ENCODE measurements at regions not wholly inside any gene's neighbourhood (a gene's known extent, or its start where the extent isn't known, plus 50 kb on each side); places are given as distances from the start of the nearest gene placed in this dataset.

DNA sequence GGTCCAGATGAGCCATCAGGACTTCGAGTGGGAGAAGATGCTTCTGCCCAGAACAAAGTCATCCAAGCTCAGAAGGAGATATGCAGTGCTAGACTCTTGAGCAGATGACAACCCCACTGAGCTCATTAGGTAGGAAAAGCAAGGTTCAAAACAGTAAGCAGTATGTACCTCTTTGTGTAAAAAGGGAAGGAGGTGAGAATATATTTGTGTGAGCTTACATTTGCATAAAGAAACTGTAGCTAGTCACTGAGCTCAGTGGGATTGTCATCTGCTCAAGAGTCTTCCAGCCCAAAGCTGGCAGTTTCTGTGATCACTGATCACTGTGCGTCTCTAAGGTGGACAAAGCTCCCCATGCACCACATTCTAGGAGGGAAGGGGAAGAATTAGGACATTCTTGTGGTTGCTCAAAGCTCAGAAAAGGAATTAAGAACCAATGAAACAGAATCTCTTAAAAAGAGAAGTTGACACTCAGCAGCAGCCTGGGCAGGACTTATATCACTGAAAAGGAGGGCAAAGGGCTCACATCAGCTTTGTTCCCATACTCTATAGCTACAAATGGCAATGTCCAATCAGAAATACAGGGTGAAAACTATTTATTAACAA is 90.0 kb upstream of the MAFB start:
- no peak for DNase-seq (ENCODE audit: low spot score)
- no peak for TF ChIP-seq FOXA2 (IDR thresholded peaks at IDR 0.05)
- no peak for TF ChIP-seq FOXA1 (IDR thresholded peaks at IDR 0.05)
- TF ChIP-seq, protein P1, sequence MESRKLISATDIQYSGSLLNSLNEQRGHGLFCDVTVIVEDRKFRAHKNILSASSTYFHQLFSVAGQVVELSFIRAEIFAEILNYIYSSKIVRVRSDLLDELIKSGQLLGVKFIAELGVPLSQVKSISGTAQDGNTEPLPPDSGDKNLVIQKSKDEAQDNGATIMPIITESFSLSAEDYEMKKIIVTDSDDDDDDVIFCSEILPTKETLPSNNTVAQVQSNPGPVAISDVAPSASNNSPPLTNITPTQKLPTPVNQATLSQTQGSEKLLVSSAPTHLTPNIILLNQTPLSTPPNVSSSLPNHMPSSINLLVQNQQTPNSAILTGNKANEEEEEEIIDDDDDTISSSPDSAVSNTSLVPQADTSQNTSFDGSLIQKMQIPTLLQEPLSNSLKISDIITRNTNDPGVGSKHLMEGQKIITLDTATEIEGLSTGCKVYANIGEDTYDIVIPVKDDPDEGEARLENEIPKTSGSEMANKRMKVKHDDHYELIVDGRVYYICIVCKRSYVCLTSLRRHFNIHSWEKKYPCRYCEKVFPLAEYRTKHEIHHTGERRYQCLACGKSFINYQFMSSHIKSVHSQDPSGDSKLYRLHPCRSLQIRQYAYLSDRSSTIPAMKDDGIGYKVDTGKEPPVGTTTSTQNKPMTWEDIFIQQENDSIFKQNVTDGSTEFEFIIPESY (IDR thresholded peaks at IDR 0.05) = no peak
- TF ChIP-seq, protein P2, sequence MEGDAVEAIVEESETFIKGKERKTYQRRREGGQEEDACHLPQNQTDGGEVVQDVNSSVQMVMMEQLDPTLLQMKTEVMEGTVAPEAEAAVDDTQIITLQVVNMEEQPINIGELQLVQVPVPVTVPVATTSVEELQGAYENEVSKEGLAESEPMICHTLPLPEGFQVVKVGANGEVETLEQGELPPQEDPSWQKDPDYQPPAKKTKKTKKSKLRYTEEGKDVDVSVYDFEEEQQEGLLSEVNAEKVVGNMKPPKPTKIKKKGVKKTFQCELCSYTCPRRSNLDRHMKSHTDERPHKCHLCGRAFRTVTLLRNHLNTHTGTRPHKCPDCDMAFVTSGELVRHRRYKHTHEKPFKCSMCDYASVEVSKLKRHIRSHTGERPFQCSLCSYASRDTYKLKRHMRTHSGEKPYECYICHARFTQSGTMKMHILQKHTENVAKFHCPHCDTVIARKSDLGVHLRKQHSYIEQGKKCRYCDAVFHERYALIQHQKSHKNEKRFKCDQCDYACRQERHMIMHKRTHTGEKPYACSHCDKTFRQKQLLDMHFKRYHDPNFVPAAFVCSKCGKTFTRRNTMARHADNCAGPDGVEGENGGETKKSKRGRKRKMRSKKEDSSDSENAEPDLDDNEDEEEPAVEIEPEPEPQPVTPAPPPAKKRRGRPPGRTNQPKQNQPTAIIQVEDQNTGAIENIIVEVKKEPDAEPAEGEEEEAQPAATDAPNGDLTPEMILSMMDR (IDR thresholded peaks at IDR 0.05; ENCODE audit: low read depth, low read length, missing input control) = no peak
- no peak for TF ChIP-seq TAF1 (conservative IDR thresholded peaks at IDR 0.05)
- TF ChIP-seq, protein P3, sequence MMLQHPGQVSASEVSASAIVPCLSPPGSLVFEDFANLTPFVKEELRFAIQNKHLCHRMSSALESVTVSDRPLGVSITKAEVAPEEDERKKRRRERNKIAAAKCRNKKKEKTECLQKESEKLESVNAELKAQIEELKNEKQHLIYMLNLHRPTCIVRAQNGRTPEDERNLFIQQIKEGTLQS (IDR thresholded peaks at IDR 0.05) = no peak
- no peak for TF ChIP-seq EGR1 (IDR thresholded peaks at IDR 0.05; ENCODE audit: low read depth in 2 of 2)
- no peak for TF ChIP-seq HNF4G (IDR thresholded peaks at IDR 0.05)
- no peak overlapping the region for H3K9ac ChIP-seq (ENCODE audit: low read depth in 1 of 2, low read length in 2 of 2)
- no peaks in the 10 kb centered on the region for H3K9me3 ChIP-seq (ENCODE audit: control insufficient read depth in 4 of 4, low read length in 3 of 4)
- H3K4me3 ChIP-seq (ENCODE audit: low read depth in 1 of 3, low read length in 3 of 3) = no peak overlapping the region
- no peaks in the 10 kb centered on the region for H3K36me3 ChIP-seq (ENCODE audit: control insufficient read depth in 4 of 4, insufficient read depth in 3 of 4, low read depth in 1 of 4, low read length in 3 of 4)
- no peaks in the 10 kb centered on the region for H3K4me1 ChIP-seq (ENCODE audit: control insufficient read depth in 4 of 4, insufficient read depth in 4 of 4, low read length in 3 of 4)
- 66% methylated on average over 2 of the region's 2 CpGs for WGBS
- H3K27me3 ChIP-seq (ENCODE audit: control insufficient read depth in 4 of 4, insufficient read depth in 4 of 4, low read length in 3 of 4) = no peaks in the 10 kb centered on the region
- no peak overlapping the region for H3K27ac ChIP-seq (ENCODE audit: low read depth in 1 of 2, low read length in 2 of 2)

DNA sequence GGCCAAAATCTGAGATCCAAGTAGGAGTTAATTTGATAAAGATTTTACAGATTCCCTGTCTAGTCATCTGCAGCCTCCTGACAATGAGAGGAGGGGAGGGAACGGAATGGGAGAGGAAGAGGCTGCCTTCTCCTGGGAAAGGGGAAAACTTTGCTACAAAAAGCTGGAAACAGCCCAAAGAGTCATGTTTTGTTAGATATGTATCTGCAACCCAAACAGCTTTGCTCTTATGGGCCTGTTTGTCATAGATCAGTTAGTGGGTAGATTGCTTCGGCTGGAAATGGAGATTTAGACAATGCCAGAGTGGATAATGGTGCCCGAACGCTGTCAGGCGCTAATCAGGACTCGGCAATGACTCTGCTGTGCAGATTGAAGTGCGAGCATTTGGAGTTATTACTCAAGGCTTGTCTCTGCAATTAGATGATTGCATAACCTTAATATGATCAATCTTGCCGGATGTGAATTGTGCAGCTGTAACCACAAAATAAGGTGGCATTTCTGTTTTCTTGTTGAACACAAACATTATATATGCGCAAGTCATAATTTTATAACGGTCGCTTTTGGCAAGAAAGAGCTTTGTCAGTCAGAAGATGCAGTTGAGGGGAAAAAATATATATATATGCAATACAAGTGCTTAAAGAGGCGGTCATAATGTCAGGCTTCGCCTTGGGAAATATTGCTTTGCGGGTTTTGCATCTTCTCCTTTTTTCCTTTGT is 92.4 kb upstream of the MAFB start:
- H3K9ac ChIP-seq (ENCODE audit: low read depth in 1 of 2, low read length in 2 of 2) = no peak overlapping the region
- no peaks in the 10 kb centered on the region for H3K4me1 ChIP-seq (ENCODE audit: control insufficient read depth in 4 of 4, insufficient read depth in 4 of 4, low read length in 3 of 4)
- H3K27me3 ChIP-seq (ENCODE audit: control insufficient read depth in 4 of 4, insufficient read depth in 4 of 4, low read length in 3 of 4) = no peaks in the 10 kb centered on the region
- no peaks in the 10 kb centered on the region for H3K9me3 ChIP-seq (ENCODE audit: control insufficient read depth in 4 of 4, low read length in 3 of 4)
- no peak overlapping the region for H3K27ac ChIP-seq (ENCODE audit: low read depth in 1 of 2, low read length in 2 of 2)
- DNase-seq (ENCODE audit: low spot score) = peak; percentile 2
- H3K4me3 ChIP-seq (ENCODE audit: low read depth in 1 of 3, low read length in 3 of 3) = no peak overlapping the region
- 75% methylated on average over 14 of the region's 14 CpGs for WGBS
- H3K36me3 ChIP-seq (ENCODE audit: control insufficient read depth in 4 of 4, insufficient read depth in 3 of 4, low read depth in 1 of 4, low read length in 3 of 4) = no peaks in the 10 kb centered on the region
- no peak for TF ChIP-seq GABPA (IDR thresholded peaks at IDR 0.05 in 1 of 2, conservative IDR thresholded peaks at IDR 0.05 in 1 of 2)
- no peak for TF ChIP-seq TAF1 (conservative IDR thresholded peaks at IDR 0.05)
- no peak for TF ChIP-seq YY1 (IDR thresholded peaks at IDR 0.05)
- no peak for TF ChIP-seq SP1 (IDR thresholded peaks at IDR 0.05)
- no peak for TF ChIP-seq EGR1 (IDR thresholded peaks at IDR 0.05; ENCODE audit: low read depth in 2 of 2)
- TF ChIP-seq JUND (IDR thresholded peaks at IDR 0.05) = no peak
- no peak for TF ChIP-seq HNF4G (IDR thresholded peaks at IDR 0.05)
- no peak for TF ChIP-seq RXRA (IDR thresholded peaks at IDR 0.05)
- TF ChIP-seq, protein P4, sequence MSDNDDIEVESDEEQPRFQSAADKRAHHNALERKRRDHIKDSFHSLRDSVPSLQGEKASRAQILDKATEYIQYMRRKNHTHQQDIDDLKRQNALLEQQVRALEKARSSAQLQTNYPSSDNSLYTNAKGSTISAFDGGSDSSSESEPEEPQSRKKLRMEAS (IDR thresholded peaks at IDR 0.05) = no peak
- TF ChIP-seq, protein P5, sequence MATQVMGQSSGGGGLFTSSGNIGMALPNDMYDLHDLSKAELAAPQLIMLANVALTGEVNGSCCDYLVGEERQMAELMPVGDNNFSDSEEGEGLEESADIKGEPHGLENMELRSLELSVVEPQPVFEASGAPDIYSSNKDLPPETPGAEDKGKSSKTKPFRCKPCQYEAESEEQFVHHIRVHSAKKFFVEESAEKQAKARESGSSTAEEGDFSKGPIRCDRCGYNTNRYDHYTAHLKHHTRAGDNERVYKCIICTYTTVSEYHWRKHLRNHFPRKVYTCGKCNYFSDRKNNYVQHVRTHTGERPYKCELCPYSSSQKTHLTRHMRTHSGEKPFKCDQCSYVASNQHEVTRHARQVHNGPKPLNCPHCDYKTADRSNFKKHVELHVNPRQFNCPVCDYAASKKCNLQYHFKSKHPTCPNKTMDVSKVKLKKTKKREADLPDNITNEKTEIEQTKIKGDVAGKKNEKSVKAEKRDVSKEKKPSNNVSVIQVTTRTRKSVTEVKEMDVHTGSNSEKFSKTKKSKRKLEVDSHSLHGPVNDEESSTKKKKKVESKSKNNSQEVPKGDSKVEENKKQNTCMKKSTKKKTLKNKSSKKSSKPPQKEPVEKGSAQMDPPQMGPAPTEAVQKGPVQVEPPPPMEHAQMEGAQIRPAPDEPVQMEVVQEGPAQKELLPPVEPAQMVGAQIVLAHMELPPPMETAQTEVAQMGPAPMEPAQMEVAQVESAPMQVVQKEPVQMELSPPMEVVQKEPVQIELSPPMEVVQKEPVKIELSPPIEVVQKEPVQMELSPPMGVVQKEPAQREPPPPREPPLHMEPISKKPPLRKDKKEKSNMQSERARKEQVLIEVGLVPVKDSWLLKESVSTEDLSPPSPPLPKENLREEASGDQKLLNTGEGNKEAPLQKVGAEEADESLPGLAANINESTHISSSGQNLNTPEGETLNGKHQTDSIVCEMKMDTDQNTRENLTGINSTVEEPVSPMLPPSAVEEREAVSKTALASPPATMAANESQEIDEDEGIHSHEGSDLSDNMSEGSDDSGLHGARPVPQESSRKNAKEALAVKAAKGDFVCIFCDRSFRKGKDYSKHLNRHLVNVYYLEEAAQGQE (IDR thresholded peaks at IDR 0.05) = no peak
